H9 (cell line): ENCODE measurements at regions not wholly inside any gene's neighbourhood (a gene's known extent, or its start where the extent isn't known, plus 50 kb on each side); places are given as distances from the start of the nearest gene placed in this dataset.

Experiments
- DNase-seq: peaks from one replicate; pipeline ENCODE4 v3.0.0-alpha.2; 2017
- H2AFZ ChIP-seq: one replicate; pipeline ENCODE4 v1.6.1; 2013; ENCODE audit warnings: mild to moderate bottlenecking, low read length, control low read depth, moderate library complexity
- H2AK5ac ChIP-seq: 2 replicates; pipeline ENCODE4 v1.6.1; 2013; ENCODE audit warnings: low read length, control low read depth, mixed read lengths; ENCODE audit not compliant: insufficient read length
- H2BK120ac ChIP-seq: one replicate; pipeline ENCODE4 v1.6.1; 2013; ENCODE audit warnings: low read depth, mild to moderate bottlenecking, low read length, control low read depth, inconsistent platforms; ENCODE audit not compliant: poor library complexity, severe bottlenecking
- H2BK12ac ChIP-seq: 2 replicates; pipeline ENCODE4 v1.6.1; 2013; ENCODE audit warnings: low read length, control low read depth, mixed read lengths, low read depth; ENCODE audit not compliant: insufficient read length
- H2BK15ac ChIP-seq: 2 replicates; pipeline ENCODE4 v1.6.1; 2013; ENCODE audit warnings: low read depth, low read length, control low read depth
- H2BK20ac ChIP-seq: one replicate; pipeline ENCODE4 v1.6.1; 2013; ENCODE audit warnings: low read depth, mild to moderate bottlenecking, low read length, control low read depth, inconsistent platforms; ENCODE audit not compliant: poor library complexity, severe bottlenecking
- H2BK5ac ChIP-seq: 2 replicates; pipeline ENCODE4 v1.6.1; 2013; ENCODE audit warnings: low read length, control low read depth, mixed read lengths; ENCODE audit not compliant: insufficient read length
- H3K14ac ChIP-seq: 2 replicates; pipeline ENCODE4 v1.6.1; 2013; ENCODE audit warnings: low read length, control low read depth; ENCODE audit not compliant: insufficient read depth
- H3K18ac ChIP-seq: 2 replicates; pipeline ENCODE4 v1.6.1; 2013; ENCODE audit warnings: low read depth, mild to moderate bottlenecking, mixed read lengths, low read length, control low read depth; ENCODE audit not compliant: insufficient read length
- H3K23ac ChIP-seq: 2 replicates; pipeline ENCODE4 v1.6.1; 2013; ENCODE audit warnings: low read length, control low read depth, mixed read lengths, low read depth; ENCODE audit not compliant: insufficient read length
- H3K23me2 ChIP-seq: 2 replicates; pipeline ENCODE4 v1.6.1; 2013; ENCODE audit warnings: low read depth, mild to moderate bottlenecking, mixed read lengths, low read length, control low read depth; ENCODE audit not compliant: insufficient read length, poor library complexity, severe bottlenecking
- H3K27ac ChIP-seq: 2 replicates; pipeline ENCODE4 v1.5.1; 2013; ENCODE audit warnings: low read length, control low read depth, mixed read lengths, low read depth; ENCODE audit not compliant: insufficient read length
- H3K27me3 ChIP-seq: 2 replicates; pipeline ENCODE4 v1.6.1; 2013; ENCODE audit warnings: low read length, control low read depth, inconsistent platforms; ENCODE audit not compliant: insufficient read depth
- H3K4ac ChIP-seq: 2 replicates; pipeline ENCODE4 v1.6.1; 2013; ENCODE audit warnings: low read depth, mild to moderate bottlenecking, control low read depth, inconsistent platforms, low read length, moderate library complexity
- H3K4me1 ChIP-seq: 2 replicates; pipeline ENCODE4 v1.6.1; 2013; ENCODE audit warnings: low read length, control low read depth, inconsistent platforms; ENCODE audit not compliant: insufficient read depth
- H3K4me2 ChIP-seq: 2 replicates; pipeline ENCODE4 v1.6.1; 2013; ENCODE audit warnings: low read length, control low read depth, mixed read lengths; ENCODE audit not compliant: insufficient read length, insufficient read depth
- H3K56ac ChIP-seq: 2 replicates; pipeline ENCODE4 v1.6.1; 2013; ENCODE audit warnings: low read depth, mild to moderate bottlenecking, mixed read lengths, low read length, control low read depth; ENCODE audit not compliant: insufficient read length
- H3K79me1 ChIP-seq: 2 replicates; pipeline ENCODE4 v1.6.1; 2013; ENCODE audit warnings: low read depth, mild to moderate bottlenecking, moderate library complexity, low read length, control low read depth, inconsistent platforms; ENCODE audit not compliant: insufficient read depth, poor library complexity, severe bottlenecking
- H3K79me2 ChIP-seq: 2 replicates; pipeline ENCODE4 v1.6.1; 2013; ENCODE audit warnings: low read length, control low read depth, inconsistent platforms; ENCODE audit not compliant: insufficient read depth
- H3K9ac ChIP-seq: 2 replicates; pipeline ENCODE4 v1.6.1; 2013; ENCODE audit warnings: low read length, control low read depth, mixed read lengths; ENCODE audit not compliant: insufficient read length; ENCODE audit errors: extremely low read depth
- H3K9me3 ChIP-seq: one replicate; pipeline ENCODE4 v1.6.1; 2013; ENCODE audit warnings: low read depth, low read length, inconsistent platforms; ENCODE audit not compliant: control insufficient read depth
- H3T11ph ChIP-seq: one replicate; pipeline ENCODE4 v1.6.1; 2013; ENCODE audit warnings: mild to moderate bottlenecking, low read length, control low read depth, inconsistent platforms
- H4K20me1 ChIP-seq: one replicate; pipeline ENCODE4 v1.6.1; 2013; ENCODE audit not compliant: control insufficient read depth, insufficient read length, insufficient read depth
- H4K5ac ChIP-seq: 2 replicates; pipeline ENCODE4 v1.6.1; 2013; ENCODE audit warnings: low read depth, mild to moderate bottlenecking, mixed read lengths, low read length, control low read depth; ENCODE audit not compliant: insufficient read length
- H4K8ac ChIP-seq: replicated peaks from 2 replicates; pipeline ENCODE4 v1.6.1; 2013; ENCODE audit warnings: low read length, control low read depth, mixed read lengths, low read depth; ENCODE audit not compliant: insufficient read length
- H4K91ac ChIP-seq: 2 replicates; pipeline ENCODE4 v1.6.1; 2013; ENCODE audit warnings: low read depth, mild to moderate bottlenecking, moderate library complexity, mixed read lengths, low read length, control low read depth; ENCODE audit not compliant: insufficient read length
- H3K27ac Mint-ChIP-seq, 3 experiments: 2 replicates in 2 of 3; 3 replicates in 1 of 3; pipeline ENCODE4 v1.8.0; 2020 to 2021; ENCODE audit warnings: mixed read lengths in 3 of 3, mild to moderate bottlenecking in 1 of 3, moderate library complexity in 1 of 3
- H3K27me3 Mint-ChIP-seq: 2 replicates; pipeline ENCODE4 v1.8.0; 2021; ENCODE audit warnings: low read depth, mild to moderate bottlenecking, moderate library complexity, mixed read lengths
- H3K36me3 Mint-ChIP-seq, 3 experiments: 2 replicates in 2 of 3; 3 replicates in 1 of 3; pipeline ENCODE4 v1.8.0; 2020 to 2021; ENCODE audit warnings: low read depth in 3 of 3, mixed read lengths in 3 of 3; ENCODE audit not compliant: insufficient read depth in 1 of 3
- H3K4me1 Mint-ChIP-seq, 2 experiments: 2 replicates each; pipeline ENCODE4 v1.8.0; 2020; ENCODE audit warnings: mixed read lengths in 2 of 2
- H3K4me3 Mint-ChIP-seq, 2 experiments: 2 replicates in 1 of 2; 3 replicates in 1 of 2; pipeline ENCODE4 v1.8.0; 2020 to 2021; ENCODE audit warnings: mild to moderate bottlenecking in 2 of 2, mixed read lengths in 2 of 2, moderate library complexity in 1 of 2
- H3K9me3 Mint-ChIP-seq, 2 experiments: 2 replicates in 1 of 2; 3 replicates in 1 of 2; pipeline ENCODE4 v1.8.0; 2020; ENCODE audit warnings: mild to moderate bottlenecking in 2 of 2, mixed read lengths in 2 of 2, moderate library complexity in 1 of 2
- CTCF ChIP-seq: fragments of 200-600 bp; sonication (generic); conservative IDR thresholded peaks from 3 replicates; pipeline ENCODE4 v1.8.0; 2021; ENCODE audit warnings: antibody characterized with exemption, mild to moderate bottlenecking
- WGBS: extraction: QIAGEN DNeasy Blood & Tissue Kit; methylation state at CpG from one replicate; pipeline ENCODE4 v1.1.7; 2013; ENCODE audit warnings: missing lambda C conversion rate, low lambda C conversion rate, mixed read lengths; ENCODE audit not compliant: insufficient read length; ENCODE audit errors: extremely low coverage; 5-methylcytosine and 5-hydroxymethylcytosine counted together

GRCh38 chr13:92952161-92952560, 274.4 kb upstream of the GPC6 start:
- no peak overlapping the region for H3K56ac ChIP-seq
- no peak overlapping the region for H2AK5ac ChIP-seq
- H4K20me1 ChIP-seq, result no peaks in the 10 kb centered on the region
- no peak overlapping the region for H4K5ac ChIP-seq
- no peak for DNase-seq
- no CpG with 5 or more reads among the region's 4 CpGs for WGBS
- no peak overlapping the region for H3K27ac Mint-ChIP-seq
- no peak for TF ChIP-seq CTCF
- no peak overlapping the region for H2BK20ac ChIP-seq
- H3K23ac ChIP-seq, result no peak overlapping the region
- H3K27ac ChIP-seq, result no peak overlapping the region
- H3K4ac ChIP-seq, result no peak overlapping the region
- H4K8ac ChIP-seq, result no peak overlapping the region
- no peak overlapping the region for H3K18ac ChIP-seq
- H3K27me3 Mint-ChIP-seq, result no peaks in the 10 kb centered on the region
- no peak overlapping the region for H3K4me2 ChIP-seq
- no peaks in the 10 kb centered on the region for H3K23me2 ChIP-seq
- no peak overlapping the region for H2BK12ac ChIP-seq
- H3K9ac ChIP-seq, result no peak overlapping the region
- H3T11ph ChIP-seq, result no peak overlapping the region
- H3K27me3 ChIP-seq, result no peaks in the 10 kb centered on the region
- H2BK120ac ChIP-seq, result no peak overlapping the region
- no peak overlapping the region for H2BK15ac ChIP-seq
- H3K36me3 Mint-ChIP-seq, result no peaks in the 10 kb centered on the region
- H3K9me3 ChIP-seq, result no peaks in the 10 kb centered on the region
- H2AFZ ChIP-seq, result no peak overlapping the region
- no peaks in the 10 kb centered on the region for H3K79me1 ChIP-seq
- H3K79me2 ChIP-seq, result no peaks in the 10 kb centered on the region
- H3K14ac ChIP-seq, result no peak overlapping the region
- H2BK5ac ChIP-seq, result no peak overlapping the region
- no peaks in the 10 kb centered on the region for H3K9me3 Mint-ChIP-seq
- H3K4me3 Mint-ChIP-seq, result no peak overlapping the region
- no peak overlapping the region for H4K91ac ChIP-seq
- H3K4me1 ChIP-seq, result no peaks in the 10 kb centered on the region; the same call in 1 of the 2 replicates
- peaks cover 8% of the 10 kb centered on the region in 2 experiments for H3K4me1 Mint-ChIP-seq
